HG03039 (cell line): ENCODE measurements at regions not wholly inside any gene's neighbourhood (a gene's known extent, or its start where the extent isn't known, plus 50 kb on each side); places are given as distances from the start of the nearest gene placed in this dataset.
"Not testable (repeated sequence)": the region's sequence is repeated elsewhere in the genome, so short reads cannot be mapped to it uniquely, and the experiment has no call there.

ENCODE experiments used
- ATAC-seq: cut with Tn5 transposase; IDR thresholded peaks from one replicate; pipeline ENCODE4 v1.9.1; 2021; ENCODE audit warnings: mild to moderate bottlenecking, moderate library complexity; ENCODE audit not compliant: unreplicated experiment

- ATAC-seq = no peak
These were observed 150.5 kb upstream of the ELL2 start for GRCh38 chr5:96112123-96112670.

- no peak for ATAC-seq
These were observed 149.6 kb upstream of the ELL2 start for GRCh38 chr5:96111080-96111756.

- ATAC-seq = no peak
These were observed 148.6 kb upstream of the ELL2 start for GRCh38 chr5:96110300-96110699.

GRCh38 chr5:96108629-96109028 lies 147.0 kb upstream of the ELL2 start:
- not testable (repeated sequence) for ATAC-seq

GRCh38 chr5:96103829-96104228 lies 142.2 kb upstream of the ELL2 start:
- not testable (repeated sequence) for ATAC-seq

GRCh38 chr5:96101358-96102089 lies 139.9 kb upstream of the ELL2 start:
- no peak for ATAC-seq

- not testable (repeated sequence) for ATAC-seq
These were observed 135.8 kb upstream of the ELL2 start for GRCh38 chr5:96097488-96097887.

GRCh38 chr5:96096724-96097123 lies 135.1 kb upstream of the ELL2 start:
- no peak for ATAC-seq

- ATAC-seq = no peak
These were observed 133.3 kb upstream of the ELL2 start for GRCh38 chr5:96094904-96095303.

- ATAC-seq = no peak
These were observed 132.3 kb upstream of the ELL2 start for GRCh38 chr5:96093890-96094381.

- no peak for ATAC-seq
These were observed 131.7 kb upstream of the ELL2 start for GRCh38 chr5:96093340-96093739.

- no peak for ATAC-seq
These were observed 130.2 kb upstream of the ELL2 start for GRCh38 chr5:96091874-96092273.

- ATAC-seq = no peak
These were observed 128.6 kb upstream of the ELL2 start for GRCh38 chr5:96090215-96090614.

GRCh38 chr5:96088706-96089498 lies 127.3 kb upstream of the ELL2 start:
- ATAC-seq = no peak

GRCh38 chr5:96087939-96088338 lies 126.3 kb upstream of the ELL2 start:
- ATAC-seq = no peak

- no peak for ATAC-seq
These were observed 123.3 kb upstream of the ELL2 start for GRCh38 chr5:96084874-96085506.

- ATAC-seq = no peak
These were observed 121.8 kb upstream of the ELL2 start for GRCh38 chr5:96083361-96083881.

- no peak for ATAC-seq
These were observed 119.7 kb upstream of the ELL2 start for GRCh38 chr5:96081276-96081858.

GRCh38 chr5:96080557-96080956 lies 118.9 kb upstream of the ELL2 start:
- no peak for ATAC-seq

GRCh38 chr5:96079962-96080361 lies 118.3 kb upstream of the ELL2 start:
- no peak for ATAC-seq
